GM12875 (cell line): ENCODE measurements at regions not wholly inside any gene's neighbourhood (a gene's known extent, or its start where the extent isn't known, plus 50 kb on each side); places are given as distances from the start of the nearest gene placed in this dataset.

Experiments used
- H3K4me3 ChIP-seq: one replicate; pipeline ENCODE4 v1.5.1; 2011; ENCODE audit warnings: low read depth, low read length, control low read depth
- TF ChIP-seq, protein P1 (sequence below): IDR thresholded peaks from 2 replicates; pipeline ENCODE4 v1.5.1; 2011; ENCODE audit warnings: low read depth, mild to moderate bottlenecking, control low read depth, inconsistent platforms, low read length, moderate library complexity, borderline replicate concordance; ENCODE audit not compliant: insufficient read depth

- no peak overlapping the region for H3K4me3 ChIP-seq
- TF ChIP-seq, protein P1, sequence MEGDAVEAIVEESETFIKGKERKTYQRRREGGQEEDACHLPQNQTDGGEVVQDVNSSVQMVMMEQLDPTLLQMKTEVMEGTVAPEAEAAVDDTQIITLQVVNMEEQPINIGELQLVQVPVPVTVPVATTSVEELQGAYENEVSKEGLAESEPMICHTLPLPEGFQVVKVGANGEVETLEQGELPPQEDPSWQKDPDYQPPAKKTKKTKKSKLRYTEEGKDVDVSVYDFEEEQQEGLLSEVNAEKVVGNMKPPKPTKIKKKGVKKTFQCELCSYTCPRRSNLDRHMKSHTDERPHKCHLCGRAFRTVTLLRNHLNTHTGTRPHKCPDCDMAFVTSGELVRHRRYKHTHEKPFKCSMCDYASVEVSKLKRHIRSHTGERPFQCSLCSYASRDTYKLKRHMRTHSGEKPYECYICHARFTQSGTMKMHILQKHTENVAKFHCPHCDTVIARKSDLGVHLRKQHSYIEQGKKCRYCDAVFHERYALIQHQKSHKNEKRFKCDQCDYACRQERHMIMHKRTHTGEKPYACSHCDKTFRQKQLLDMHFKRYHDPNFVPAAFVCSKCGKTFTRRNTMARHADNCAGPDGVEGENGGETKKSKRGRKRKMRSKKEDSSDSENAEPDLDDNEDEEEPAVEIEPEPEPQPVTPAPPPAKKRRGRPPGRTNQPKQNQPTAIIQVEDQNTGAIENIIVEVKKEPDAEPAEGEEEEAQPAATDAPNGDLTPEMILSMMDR, result no peak
Measured at GRCh38 chr3:132265488-132265887, 51.7 kb upstream of the ACP3 start.

GRCh38 chr3:132267391-132267993 lies 49.7 kb upstream of the ACP3 start:
- TF ChIP-seq, protein P1, result no peak
- no peak overlapping the region for H3K4me3 ChIP-seq
